HUDEP-2 (cell line): ENCODE measurements at regions not wholly inside any gene's neighbourhood (a gene's known extent, or its start where the extent isn't known, plus 50 kb on each side); places are given as distances from the start of the nearest gene placed in this dataset.
"Not testable (repeated sequence)": the region's sequence is repeated elsewhere in the genome, so short reads cannot be mapped to it uniquely, and the experiment has no call there.

Experiments
- DNase-seq, 76 experiments: peaks; one replicate each; lab custom pipeline; 2025; ENCODE audit not compliant: unreplicated experiment in 76 of 76; lab: John Stamatoyannopoulos, UW

DNA sequence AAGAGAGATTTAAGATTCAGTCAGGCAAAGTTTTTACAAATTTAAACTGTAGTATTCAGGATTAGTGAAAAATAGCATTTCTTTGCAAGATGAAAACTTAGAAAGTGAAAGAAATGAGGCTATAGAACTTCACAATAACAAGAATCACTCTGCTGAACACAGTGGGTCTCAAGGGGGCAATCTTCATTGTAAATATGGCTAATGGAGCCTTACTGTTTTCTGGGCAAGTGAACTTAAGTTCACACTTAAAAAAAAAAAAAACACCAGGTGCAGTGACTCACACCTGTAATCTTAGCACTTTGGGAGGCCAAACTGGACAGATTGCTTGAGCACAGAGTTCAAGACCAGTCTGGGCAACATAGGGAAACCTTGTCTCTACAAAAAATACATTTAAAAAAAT, 175.9 kb upstream of the SNX2 start:
- no peak for DNase-seq

DNA sequence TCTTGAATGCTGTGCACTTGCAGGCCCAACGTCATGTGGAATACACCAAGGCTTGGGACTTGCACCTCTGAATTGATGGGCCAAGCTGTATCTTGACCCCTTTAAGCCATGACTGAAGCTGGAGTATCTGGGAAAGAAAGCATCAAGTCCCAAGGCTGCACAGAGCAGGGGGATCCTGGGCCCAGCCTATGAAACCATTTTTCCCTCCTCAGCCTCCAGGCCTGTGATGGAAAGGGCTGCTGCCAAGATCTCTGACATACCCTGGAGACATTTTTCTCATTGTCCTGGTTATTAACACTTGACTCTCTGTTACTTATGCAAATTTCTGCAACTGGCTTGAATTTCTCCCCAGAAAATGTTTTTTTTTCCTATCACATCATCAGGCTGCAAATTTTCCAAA, 174.0 kb upstream of the SNX2 start:
- DNase-seq: no peak

- no peak for DNase-seq
Measured at GRCh38 chr5:122602700-122603099, 172.2 kb upstream of the SNX2 start.

GRCh38 chr5:122605236-122605635, 169.6 kb upstream of the SNX2 start:
- DNase-seq: no peak

GRCh38 chr5:122607818-122608217, 167.1 kb upstream of the SNX2 start:
- no peak for DNase-seq

DNA sequence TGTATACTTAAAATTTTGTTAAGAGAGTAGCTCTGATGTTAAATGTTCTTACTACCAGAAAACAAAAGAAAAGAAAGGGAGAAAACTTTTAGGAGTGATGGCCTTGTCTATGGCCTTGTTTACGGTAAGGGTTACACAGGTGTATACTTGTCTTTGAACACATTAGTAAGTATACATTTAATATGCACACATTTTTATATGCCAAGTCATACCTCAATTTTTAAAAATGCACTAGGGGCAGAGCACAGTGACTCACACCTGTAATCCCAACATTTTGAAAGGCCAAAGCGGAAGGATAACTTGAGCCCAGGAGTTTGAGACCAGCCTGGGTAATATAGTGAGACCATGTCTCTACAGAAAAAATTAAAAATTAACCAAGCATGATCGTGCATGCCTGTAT, 166.7 kb upstream of the SNX2 start:
- DNase-seq: no peak

GRCh38 chr5:122611406-122611805, 163.5 kb upstream of the SNX2 start:
- DNase-seq: no peak

- DNase-seq: no peak
Measured at GRCh38 chr5:122612901-122613300, 162.0 kb upstream of the SNX2 start.

GRCh38 chr5:122615146-122615545, 159.7 kb upstream of the SNX2 start:
- no peak for DNase-seq

- no peak for DNase-seq
Measured at GRCh38 chr5:122615832-122616231, 159.0 kb upstream of the SNX2 start.

DNA sequence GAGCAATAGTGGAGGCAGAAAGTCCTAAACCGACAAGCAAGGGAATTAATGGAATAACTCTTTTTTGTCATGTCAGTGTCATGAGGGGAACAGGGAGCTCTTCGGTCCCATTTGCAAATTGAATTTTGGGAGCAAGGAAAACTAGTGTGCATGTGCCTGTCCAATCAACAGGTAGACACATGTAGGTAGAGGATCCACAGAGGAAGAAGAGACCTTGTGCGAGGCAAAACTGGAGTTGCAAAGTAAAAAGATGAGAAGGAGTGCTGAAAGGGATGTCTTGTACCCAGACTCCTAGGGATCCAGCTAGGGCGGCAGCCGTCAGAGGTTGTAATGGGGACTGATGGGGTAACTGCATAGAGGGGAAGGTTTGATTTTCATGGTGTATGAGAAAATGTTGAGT, 156.8 kb upstream of the SNX2 start:
- DNase-seq: not testable (repeated sequence)

DNA sequence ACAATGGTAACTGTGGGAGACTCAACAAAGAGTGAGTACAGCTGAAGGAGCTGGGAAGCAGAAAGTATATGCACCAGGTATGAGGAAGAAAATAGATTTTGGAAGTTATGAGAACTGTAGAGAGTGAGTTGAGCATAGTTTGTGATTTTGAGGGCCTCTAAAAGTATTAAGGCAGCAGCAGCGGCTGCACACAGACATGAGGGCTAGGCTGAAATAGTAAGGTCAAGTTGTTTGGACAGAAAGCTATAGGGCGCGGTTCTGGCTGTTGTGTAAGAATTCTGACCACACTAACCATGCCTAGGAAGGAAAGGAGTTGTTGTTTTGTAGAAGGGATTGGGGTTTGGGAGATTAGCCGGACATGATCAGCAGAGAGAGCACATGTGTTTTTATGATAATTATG, 154.1 kb upstream of the SNX2 start:
- not testable (repeated sequence) for DNase-seq

DNA sequence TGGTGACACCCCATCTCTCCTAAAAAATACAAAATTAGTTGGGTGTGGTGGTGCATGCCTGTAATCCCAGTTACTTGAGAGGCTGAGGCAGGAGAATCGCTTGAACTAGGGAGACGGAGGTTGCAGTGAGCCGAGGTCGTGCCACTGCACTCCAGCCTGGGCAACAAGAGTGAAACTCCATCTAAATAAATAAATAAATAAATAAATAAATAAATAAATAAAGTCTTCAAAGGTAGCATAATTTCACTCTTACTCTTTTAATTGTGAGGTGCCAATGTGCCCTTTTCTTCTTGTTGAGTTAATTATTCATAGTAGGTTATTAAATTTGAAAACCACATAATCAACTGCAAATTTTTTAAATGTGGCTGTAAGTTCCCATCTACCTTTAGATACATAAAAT, 146.2 kb upstream of the SNX2 start:
- DNase-seq: not testable (repeated sequence)

- no peak for DNase-seq
Measured at GRCh38 chr5:122629121-122629677, 145.7 kb upstream of the SNX2 start.

- DNase-seq: no peak
Measured at GRCh38 chr5:122638581-122638980, 136.3 kb upstream of the SNX2 start.

DNA sequence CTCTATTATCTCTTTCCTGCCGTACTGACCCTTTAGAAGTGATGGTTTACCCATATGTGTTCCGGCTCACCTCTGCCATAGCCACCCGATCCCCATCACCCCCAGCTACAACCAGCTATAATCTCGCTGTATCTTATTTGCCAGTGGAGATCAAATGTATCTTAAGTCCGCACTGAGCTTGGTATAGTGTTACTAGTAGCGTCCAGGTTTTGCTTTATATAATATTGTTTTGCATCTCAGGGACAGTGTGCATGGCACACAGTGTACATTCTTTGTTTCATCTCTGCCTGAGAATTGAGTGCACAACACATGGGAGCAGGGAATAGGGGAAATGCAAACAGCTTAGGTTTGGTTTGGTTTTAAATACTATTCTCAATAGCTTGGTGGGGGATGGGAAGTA, 135.8 kb upstream of the SNX2 start:
- no peak for DNase-seq

- no peak for DNase-seq
Measured at GRCh38 chr5:122639864-122640263, 135.0 kb upstream of the SNX2 start.

GRCh38 chr5:122649080-122649479, 125.8 kb upstream of the SNX2 start:
- DNase-seq: no peak

DNA sequence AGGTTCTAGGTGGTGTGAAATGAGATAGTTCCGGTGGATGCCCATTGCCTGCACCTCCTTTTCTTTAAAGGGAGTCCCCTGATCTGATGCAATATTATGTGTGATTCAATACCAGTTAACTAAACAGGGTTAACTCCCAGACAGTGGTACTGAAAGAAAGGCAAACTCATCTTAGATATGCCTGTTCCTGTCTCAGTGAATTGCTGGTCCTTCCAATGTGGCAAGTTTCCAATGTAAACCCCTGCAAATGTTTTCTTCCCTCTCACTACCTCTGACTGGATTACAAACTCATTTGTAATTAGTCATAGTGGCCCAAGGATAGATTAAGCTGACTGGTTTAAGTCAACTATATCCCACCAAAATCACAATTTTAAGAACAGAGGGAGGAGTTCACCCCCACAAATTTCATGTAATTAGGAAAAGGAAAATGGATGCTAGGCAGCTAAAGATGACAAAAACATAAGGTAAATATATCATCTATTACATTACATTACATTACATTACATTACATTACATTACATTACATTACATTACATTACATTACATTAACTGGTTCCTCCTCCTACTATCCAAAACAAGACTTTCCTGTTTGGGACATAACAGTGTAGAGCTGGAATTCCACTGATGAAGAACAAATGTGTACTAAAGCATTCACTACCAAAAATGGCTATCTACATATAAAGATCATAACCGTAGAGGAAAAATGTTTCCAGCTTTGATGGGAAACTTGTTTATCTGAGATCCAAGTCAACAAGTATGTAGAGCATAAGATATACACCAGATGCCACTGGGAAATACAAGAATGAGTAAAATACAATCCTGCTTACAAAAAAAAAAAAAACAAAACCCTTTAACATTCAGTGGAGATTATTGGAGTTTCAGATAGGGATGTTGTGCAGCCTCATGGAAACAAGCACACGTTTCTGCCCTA, 121.5 kb upstream of the SNX2 start:
- no peak for DNase-seq

DNA sequence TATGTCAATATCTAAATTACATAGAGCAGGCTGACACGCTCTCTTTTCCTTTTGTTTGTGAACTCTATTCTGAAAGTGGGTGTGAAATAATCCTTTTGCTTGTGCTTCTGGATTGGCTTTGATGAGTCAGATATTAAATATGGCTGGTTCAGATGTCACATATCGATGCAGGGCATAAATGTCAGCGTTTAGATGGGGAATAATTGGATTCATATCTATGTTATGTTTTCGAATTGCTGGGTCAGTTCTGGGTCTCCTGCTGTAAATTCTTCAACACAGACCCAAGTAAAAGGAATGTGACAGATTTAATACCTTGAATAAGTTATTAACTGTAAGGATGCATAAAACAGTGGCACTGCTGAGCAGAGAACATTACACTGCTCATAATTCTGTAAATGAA, 118.7 kb upstream of the SNX2 start:
- DNase-seq: no peak

- DNase-seq: no peak
Measured at GRCh38 chr5:122656577-122656976, 118.3 kb upstream of the SNX2 start.

- DNase-seq: peak in 3 of 76 experiments; percentile 1 to 48 (median 16)
Measured at GRCh38 chr5:122661496-122662180, 113.2 kb upstream of the SNX2 start.
